ENCODE measurements at regions not wholly inside any gene's neighbourhood (a gene's known extent, or its start where the extent isn't known, plus 50 kb on each side); places are given as distances from the start of the nearest gene placed in this dataset.

GRCh38 chr17:6347776-6348175 lies 87.1 kb downstream of the AIPL1 start:
- TF ChIP-seq POLR2A (IDR thresholded peaks at IDR 0.05) (no peak), CTCF (IDR thresholded peaks at IDR 0.05) (no peak)

Measured in thyroid gland (tissue), 4 donors.